ENCODE measurements at regions not wholly inside any gene's neighbourhood (a gene's known extent, or its start where the extent isn't known, plus 50 kb on each side); places are given as distances from the start of the nearest gene placed in this dataset.

GRCh38 chr10:9172276-9172675 is 1117.8 kb downstream of the GATA3 start:
- TF ChIP-seq POLR2A (IDR thresholded peaks at IDR 0.05; ENCODE audit: low read length) (no peak), GATA1 (IDR thresholded peaks at IDR 0.05; ENCODE audit: low read depth, low read length) (no peak)
